ENCODE measurements at regions not wholly inside any gene's neighbourhood (a gene's known extent, or its start where the extent isn't known, plus 50 kb on each side); places are given as distances from the start of the nearest gene placed in this dataset.

DNA sequence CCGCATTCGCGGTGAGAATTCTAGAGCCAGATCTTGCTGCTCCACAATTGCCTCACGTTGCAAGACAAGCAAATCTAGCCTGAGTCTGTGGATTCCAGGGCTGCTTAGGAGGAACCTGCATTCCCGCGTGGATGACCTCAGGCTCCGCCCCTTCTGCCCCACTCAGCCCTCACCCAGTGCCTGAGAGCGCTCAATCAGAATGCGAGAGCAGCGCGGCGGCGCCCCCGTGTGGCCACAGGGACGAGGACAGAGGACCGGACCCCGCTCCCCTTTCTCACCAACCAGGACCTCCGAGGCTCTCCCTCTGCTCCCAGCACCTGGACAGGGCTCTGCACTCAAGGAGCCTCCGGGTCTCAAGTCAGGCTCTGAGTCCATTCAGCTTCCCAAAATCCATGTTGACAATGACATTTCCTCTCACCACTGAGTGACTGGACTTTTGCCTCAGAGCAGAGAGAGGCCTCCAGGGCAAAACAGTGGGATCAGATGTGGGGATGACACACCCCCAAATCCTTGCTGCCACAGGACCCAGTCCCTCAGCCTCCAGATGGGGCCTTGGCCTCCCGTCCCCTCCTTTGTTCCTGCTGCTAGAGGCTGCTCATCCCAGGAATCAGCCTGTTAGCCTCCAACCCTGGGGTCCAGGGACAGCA lies 52.0 kb downstream of the RPP21 start:
- ATAC-seq (peak; percentile 77), DNase-seq (peak; percentile 67 to 90)
- intact Hi-C loops (cut with DNase I, micrococcal nuclease), result no loop called here

DNA sequence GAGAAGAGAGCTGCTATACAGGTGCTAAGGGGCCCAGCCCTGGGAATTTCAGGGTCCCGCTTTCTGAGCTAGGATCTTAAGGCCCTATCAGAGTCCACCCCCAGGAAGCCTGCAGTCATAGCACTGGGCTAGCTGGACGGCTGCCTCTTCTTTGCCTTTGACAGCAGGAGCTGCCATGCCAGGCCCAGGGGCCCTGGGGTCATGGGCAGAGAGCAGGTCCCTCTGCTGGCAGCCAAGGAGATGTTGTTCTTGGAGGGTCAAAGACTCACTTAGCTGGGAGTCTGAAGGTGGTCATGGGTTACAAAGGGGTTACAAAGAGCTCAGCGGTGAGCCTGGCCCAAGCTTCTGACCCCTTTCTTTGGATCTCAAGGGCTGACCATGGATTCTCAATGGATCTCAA lies 52.7 kb downstream of the RPP21 start:
- intact Hi-C loops (cut with DNase I, micrococcal nuclease), result loop anchor here in 1 of 2 donors (2.0 kb wide), 1 partner anchor 41 kb away; no protein-coding TSS in a partner anchor
- ATAC-seq (no peak), DNase-seq (no peak)

DNA sequence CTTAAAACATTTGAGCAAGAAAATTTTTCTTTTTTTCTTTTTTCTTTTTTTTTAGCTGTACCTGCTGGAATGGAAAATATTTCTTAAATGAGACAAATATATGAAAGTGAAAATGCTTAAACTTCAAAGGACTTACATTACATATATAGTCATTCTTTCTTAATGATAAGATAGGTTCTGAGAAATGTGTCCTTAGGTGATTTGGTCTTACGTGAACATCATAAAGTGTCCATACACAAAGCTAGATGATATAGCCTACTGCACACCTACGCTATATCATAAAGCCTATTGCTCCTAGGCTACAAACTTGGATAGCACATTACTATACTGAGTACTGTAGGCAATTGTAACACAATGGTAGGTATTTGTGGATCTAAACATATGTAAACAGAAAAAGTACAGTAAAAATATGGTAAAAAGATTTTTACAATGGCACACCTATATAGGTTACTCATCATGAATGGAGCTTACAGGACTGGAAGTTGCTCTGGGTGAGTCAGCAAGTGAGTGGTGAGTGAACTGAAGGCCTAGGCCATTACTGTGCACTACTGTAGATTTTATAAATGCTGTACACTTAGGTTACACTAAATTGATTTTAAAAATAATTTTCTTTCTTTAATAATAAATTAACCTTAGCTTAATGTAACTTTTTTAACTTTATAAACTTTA lies 54.6 kb downstream of the RPP21 start:
- intact Hi-C loops (cut with DNase I, micrococcal nuclease), result loop anchor here in 1 of 2 donors (2.0 kb wide), 1 partner anchor 43 kb away; no protein-coding TSS in a partner anchor
- ATAC-seq (peak; percentile 85), DNase-seq (no peak)

DNA sequence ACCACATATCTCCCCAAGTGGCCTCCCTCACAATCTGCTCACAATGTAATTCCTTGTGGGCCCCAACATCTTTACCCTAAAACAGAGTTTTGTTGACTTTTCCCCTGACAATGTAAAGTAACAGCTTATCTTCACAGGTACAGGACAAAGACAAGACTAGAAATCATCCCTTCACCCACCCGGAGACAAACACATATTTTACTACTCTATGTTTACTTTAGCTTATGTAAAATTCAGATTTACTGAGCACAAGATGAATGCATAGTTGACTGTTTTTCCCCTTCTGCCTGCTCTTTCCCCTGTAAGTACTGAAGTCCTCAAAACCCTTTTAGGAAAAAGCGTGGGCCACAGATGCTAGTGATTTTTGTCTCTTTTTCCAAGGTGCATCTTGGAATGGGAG lies 61.0 kb downstream of the RPP21 start:
- no peak for ATAC-seq
- intact Hi-C loops (cut with DNase I, micrococcal nuclease), result no loop called here
- DNase-seq, result no peak

DNA sequence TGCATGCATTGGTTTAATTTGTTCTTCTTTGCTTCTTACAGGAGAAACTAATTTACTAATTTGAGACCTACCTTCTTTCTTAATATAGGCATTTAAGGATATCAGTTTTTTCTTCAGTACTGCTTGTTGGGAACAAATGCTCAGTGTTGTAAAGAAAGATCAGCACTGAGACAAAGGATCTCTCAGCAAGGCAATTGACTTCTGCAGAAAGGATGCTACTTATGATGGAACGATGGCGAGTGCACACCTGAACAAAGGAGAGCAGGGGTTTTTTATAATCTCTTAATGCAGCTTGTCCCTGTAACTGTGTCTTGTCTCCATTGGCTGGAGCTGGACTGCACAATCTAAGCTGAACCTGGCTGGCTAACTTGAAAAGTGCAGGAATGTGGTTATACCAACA lies 64.2 kb downstream of the RPP21 start:
- no peak for ATAC-seq
- no peak for DNase-seq
- intact Hi-C loops (cut with DNase I, micrococcal nuclease), result no loop called here

DNA sequence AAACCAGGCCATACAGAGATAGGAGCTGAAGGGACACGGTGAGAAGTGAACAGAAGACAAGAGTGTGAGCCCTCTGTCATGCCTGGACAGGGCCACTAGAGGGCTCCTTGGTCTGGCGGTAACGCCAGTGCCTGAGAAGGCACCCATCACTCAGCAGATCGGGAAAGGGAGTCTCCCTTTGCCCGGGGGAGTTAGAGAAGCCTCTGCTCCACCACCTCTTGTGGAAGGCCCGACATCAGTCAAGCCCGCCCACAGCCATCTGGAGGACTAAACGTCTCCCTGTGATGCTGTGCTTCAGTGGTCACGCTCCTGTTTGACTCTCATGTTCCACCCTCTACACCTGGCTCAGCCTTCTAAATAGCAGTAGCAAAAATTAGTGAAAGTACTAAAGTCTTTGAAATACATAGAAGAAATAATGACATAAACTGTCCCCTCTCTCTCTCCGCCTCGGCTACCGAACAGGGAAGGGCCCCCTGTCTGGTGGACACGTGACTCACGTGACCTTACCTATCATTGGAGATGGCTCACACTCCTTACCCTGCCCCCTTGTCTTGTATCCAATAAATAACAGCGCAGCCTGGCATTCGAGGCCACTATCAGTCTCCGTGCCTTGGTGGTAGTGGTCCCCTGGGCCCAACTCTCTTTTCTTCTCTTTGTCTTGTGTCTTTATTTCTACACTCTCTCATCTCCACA lies 66.7 kb downstream of the RPP21 start:
- DNase-seq, result peak in 1 of 2 donors; percentile 60
- intact Hi-C loops (cut with DNase I, micrococcal nuclease), result no loop called here
- ATAC-seq, result peak; percentile 40

DNA sequence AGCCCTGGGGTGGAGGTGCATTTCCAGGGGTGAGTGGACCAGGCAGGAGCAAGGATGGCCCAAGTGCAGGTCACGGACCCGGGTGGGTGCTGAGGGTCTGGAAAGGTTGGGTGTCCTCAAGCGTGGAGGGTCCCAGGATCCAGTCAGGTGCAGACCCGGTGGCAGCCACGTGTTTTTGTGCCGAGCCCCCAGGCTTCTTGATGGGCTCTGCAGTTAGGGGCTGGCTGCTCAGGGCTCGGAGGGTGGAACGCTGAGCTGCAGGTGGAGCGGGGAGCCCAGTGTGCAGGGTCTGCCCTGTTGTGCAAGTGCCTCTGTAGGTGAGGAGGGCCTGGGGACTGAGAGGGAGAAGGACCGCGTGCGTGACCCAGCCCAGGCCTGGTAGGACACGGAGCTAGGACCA lies 70.9 kb upstream of the HLA-E start:
- ATAC-seq (no peak), DNase-seq (no peak)
- intact Hi-C loops (cut with DNase I, micrococcal nuclease), result no loop called here

DNA sequence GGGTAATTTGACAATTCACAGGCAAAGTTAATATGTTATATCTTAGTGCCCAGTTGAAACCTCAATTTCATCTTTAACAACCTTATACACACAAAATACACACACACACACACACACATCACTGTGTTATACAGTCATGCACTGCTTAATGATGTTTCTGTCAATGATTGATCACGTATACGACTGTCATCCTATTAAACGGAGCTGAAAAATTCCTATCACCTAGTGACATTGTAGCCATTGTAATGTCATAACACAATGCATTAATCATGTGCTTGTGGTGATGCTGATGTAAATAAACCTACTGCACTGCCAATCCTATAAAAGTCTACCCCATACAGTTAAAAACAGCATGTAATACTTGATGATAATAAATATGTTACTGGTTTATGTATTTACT lies 64.8 kb upstream of the HLA-E start:
- DNase-seq, result no peak
- no peak for ATAC-seq
- intact Hi-C loops (cut with DNase I, micrococcal nuclease), result no loop called here

All from left colon (tissue), 2 donors.